GM12865 (cell line): ENCODE measurements at regions not wholly inside any gene's neighbourhood (a gene's known extent, or its start where the extent isn't known, plus 50 kb on each side); places are given as distances from the start of the nearest gene placed in this dataset.

Experiments used
- DNase-seq: peaks from one replicate; pipeline ENCODE4 v3.0.0; 2010; ENCODE audit warnings: low read depth
- H3K4me3 ChIP-seq: 2 replicates; pipeline ENCODE4 v1.5.1; 2011; ENCODE audit warnings: mild to moderate bottlenecking, low read depth, low read length, control low read depth
- CTCF ChIP-seq: IDR thresholded peaks from 2 replicates; pipeline ENCODE4 v1.5.1; 2011; ENCODE audit warnings: low read length, control low read depth, low read depth, inconsistent platforms; ENCODE audit not compliant: insufficient read depth; ENCODE audit errors: missing control alignments

- DNase-seq: no peak
- no peak for TF ChIP-seq CTCF
- H3K4me3 ChIP-seq: no peak overlapping the region
Observed at GRCh38 chr2:6783238-6783614, 82.5 kb downstream of the CMPK2 start.

DNA sequence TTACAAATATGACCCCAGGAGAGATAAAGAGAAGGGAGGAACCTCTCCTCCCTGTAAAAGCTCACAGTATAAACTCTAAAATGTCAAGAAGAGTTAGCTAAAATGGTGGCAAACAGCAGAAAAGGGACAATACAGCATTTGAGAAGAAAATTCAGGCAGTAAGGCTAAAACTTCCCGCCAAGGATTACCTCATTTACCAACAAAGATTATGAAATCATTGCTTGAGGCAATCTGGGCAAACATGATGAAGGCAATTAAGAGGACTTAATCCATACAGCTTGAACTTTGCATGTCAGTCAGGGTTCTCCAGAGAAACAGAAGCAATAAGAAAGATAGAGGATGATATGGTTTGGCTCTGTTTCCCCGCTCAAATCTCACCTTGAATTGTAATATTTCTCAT, 81.4 kb downstream of the CMPK2 start:
- H3K4me3 ChIP-seq: no peak overlapping the region
- DNase-seq: no peak
- no peak for TF ChIP-seq CTCF

- TF ChIP-seq CTCF: no peak
- no peak overlapping the region for H3K4me3 ChIP-seq
- no peak for DNase-seq
Observed at GRCh38 chr2:6785493-6785892, 80.2 kb downstream of the CMPK2 start.

GRCh38 chr2:6787376-6787775, 78.3 kb downstream of the CMPK2 start:
- no peak for DNase-seq

GRCh38 chr2:6788614-6789013, 77.1 kb downstream of the CMPK2 start:
- H3K4me3 ChIP-seq: no peak overlapping the region
- DNase-seq: no peak
- no peak for TF ChIP-seq CTCF

More at GRCh38 chr2:6787376-6787775, 78.3 kb downstream of the CMPK2 start:
- no peak overlapping the region for H3K4me3 ChIP-seq
- TF ChIP-seq CTCF: no peak

GRCh38 chr2:6789559-6790138, 76.1 kb downstream of the CMPK2 start:
- H3K4me3 ChIP-seq: no peak overlapping the region
- no peak for TF ChIP-seq CTCF
- DNase-seq: no peak

GRCh38 chr2:6791682-6792081, 74.0 kb downstream of the CMPK2 start:
- TF ChIP-seq CTCF: peak; percentile 25
- no peak for DNase-seq
- no peak overlapping the region for H3K4me3 ChIP-seq
